Mucosa of rectum (tissue), 2 donors: ENCODE measurements at regions not wholly inside any gene's neighbourhood (a gene's known extent, or its start where the extent isn't known, plus 50 kb on each side); places are given as distances from the start of the nearest gene placed in this dataset.

Experiments used
- H3K27ac ChIP-seq, 2 donors: one replicate each; pipeline ENCODE4 v1.7.0; 2013; ENCODE audit warnings: inconsistent platforms in 2 of 2, low read depth in 2 of 2, low read length in 2 of 2
- H3K27me3 ChIP-seq, 2 donors: one replicate each; pipeline ENCODE4 v1.7.0; 2013; ENCODE audit warnings: low read length in 2 of 2; ENCODE audit not compliant: control insufficient read depth in 2 of 2, insufficient read depth in 2 of 2
- H3K36me3 ChIP-seq, 2 donors: one replicate each; pipeline ENCODE4 v1.7.0; 2013; ENCODE audit warnings: low read length in 2 of 2; ENCODE audit not compliant: control insufficient read depth in 2 of 2, insufficient read depth in 2 of 2
- H3K4me1 ChIP-seq, 2 donors: one replicate each; pipeline ENCODE4 v1.7.0; 2013; ENCODE audit warnings: low read length in 2 of 2, mild to moderate bottlenecking in 1 of 2; ENCODE audit not compliant: control insufficient read depth in 2 of 2, insufficient read depth in 2 of 2
- H3K4me3 ChIP-seq, 2 donors: one replicate each; pipeline ENCODE4 v1.7.0; 2013; ENCODE audit warnings: low read length in 2 of 2
- H3K9ac ChIP-seq, 2 donors: one replicate each; pipeline ENCODE4 v1.7.0; 2013; ENCODE audit warnings: low read length in 2 of 2, low read depth in 1 of 2, mild to moderate bottlenecking in 1 of 2
- H3K9me3 ChIP-seq, 2 donors: one replicate each; pipeline ENCODE4 v1.7.0; 2013; ENCODE audit warnings: low read length in 2 of 2; ENCODE audit not compliant: control insufficient read depth in 2 of 2
- donor health status: healthy.
- donor health status: Normal muscosa, but diverticular disease.

- Histone ChIP-seq H3K9ac (no peak overlapping the region), H3K4me1 (no peaks in the 10 kb centered on the region), H3K4me3 (no peak overlapping the region), H3K36me3 (no peaks in the 10 kb centered on the region), H3K27me3 (no peaks in the 10 kb centered on the region), H3K27ac (no peak overlapping the region), H3K9me3 (no peaks in the 10 kb centered on the region)
Measured at GRCh38 chr5:155850370-155850769, 476.6 kb upstream of the SGCD start.

DNA sequence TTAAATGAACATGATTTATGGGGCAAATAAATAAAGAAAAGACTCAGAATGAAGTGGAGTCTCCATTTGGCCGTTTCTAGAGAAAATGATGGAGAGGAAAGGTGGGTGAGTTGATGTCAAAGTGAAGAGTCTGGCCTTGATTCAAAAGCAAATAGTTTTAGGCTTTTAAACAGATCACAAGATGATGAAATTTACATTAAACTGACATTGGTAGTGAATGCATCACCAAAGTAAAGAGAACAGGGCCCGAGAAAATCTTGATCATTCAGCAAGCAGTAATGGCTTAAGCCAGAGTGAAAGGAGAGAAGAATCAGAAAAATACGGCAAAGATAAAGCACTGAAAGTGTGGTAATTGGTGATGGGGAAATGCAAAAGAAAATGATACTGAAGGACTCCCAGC lies 460.0 kb upstream of the SGCD start:
- Histone ChIP-seq H3K27me3 (no peaks in the 10 kb centered on the region), H3K27ac (no peak overlapping the region), H3K9me3 (no peaks in the 10 kb centered on the region)

GRCh38 chr5:155867522-155868088 lies 459.4 kb upstream of the SGCD start:
- Histone ChIP-seq H3K9ac (no peak overlapping the region), H3K27me3 (no peaks in the 10 kb centered on the region), H3K36me3 (no peaks in the 10 kb centered on the region)

More for the DNA sequence above, 460.0 kb upstream of the SGCD start:
- Histone ChIP-seq H3K4me3 (no peak overlapping the region), H3K36me3 (no peaks in the 10 kb centered on the region), H3K9ac (no peak overlapping the region), H3K4me1 (no peaks in the 10 kb centered on the region)

DNA sequence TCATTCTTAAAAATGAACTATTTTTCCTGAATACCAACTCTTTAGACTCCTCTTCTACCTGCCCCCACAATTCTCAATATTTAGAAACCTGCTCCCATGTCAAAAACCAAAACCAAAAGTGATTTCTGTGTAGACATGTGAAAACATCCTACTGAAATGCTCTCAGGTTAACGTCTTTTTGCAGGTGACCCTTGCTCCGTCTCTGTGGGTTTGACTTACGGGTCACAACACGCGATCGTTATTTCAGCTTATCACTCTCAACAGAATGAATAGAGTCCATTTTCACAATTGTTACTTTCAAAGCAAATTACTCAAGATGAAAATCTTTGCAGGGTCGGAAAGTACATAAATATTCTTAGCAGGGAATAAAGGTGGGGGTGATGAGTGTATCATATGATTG lies 456.3 kb upstream of the SGCD start:
- no peak overlapping the region for H3K27ac ChIP-seq
- H3K9ac ChIP-seq = no peak overlapping the region
- no peaks in the 10 kb centered on the region for H3K4me1 ChIP-seq
- H3K4me3 ChIP-seq = no peak overlapping the region
- H3K9me3 ChIP-seq = no peaks in the 10 kb centered on the region
- no peaks in the 10 kb centered on the region for H3K27me3 ChIP-seq
- no peaks in the 10 kb centered on the region for H3K36me3 ChIP-seq

More at GRCh38 chr5:155867522-155868088, 459.4 kb upstream of the SGCD start:
- Histone ChIP-seq H3K4me1 (no peaks in the 10 kb centered on the region), H3K27ac (no peak overlapping the region), H3K9me3 (no peaks in the 10 kb centered on the region), H3K4me3 (no peak overlapping the region)

GRCh38 chr5:155871623-155872022 lies 455.3 kb upstream of the SGCD start:
- no peaks in the 10 kb centered on the region for H3K27me3 ChIP-seq
- no peaks in the 10 kb centered on the region for H3K4me1 ChIP-seq
- no peak overlapping the region for H3K4me3 ChIP-seq
- H3K9me3 ChIP-seq = no peaks in the 10 kb centered on the region
- no peak overlapping the region for H3K9ac ChIP-seq
- no peaks in the 10 kb centered on the region for H3K36me3 ChIP-seq
- no peak overlapping the region for H3K27ac ChIP-seq

DNA sequence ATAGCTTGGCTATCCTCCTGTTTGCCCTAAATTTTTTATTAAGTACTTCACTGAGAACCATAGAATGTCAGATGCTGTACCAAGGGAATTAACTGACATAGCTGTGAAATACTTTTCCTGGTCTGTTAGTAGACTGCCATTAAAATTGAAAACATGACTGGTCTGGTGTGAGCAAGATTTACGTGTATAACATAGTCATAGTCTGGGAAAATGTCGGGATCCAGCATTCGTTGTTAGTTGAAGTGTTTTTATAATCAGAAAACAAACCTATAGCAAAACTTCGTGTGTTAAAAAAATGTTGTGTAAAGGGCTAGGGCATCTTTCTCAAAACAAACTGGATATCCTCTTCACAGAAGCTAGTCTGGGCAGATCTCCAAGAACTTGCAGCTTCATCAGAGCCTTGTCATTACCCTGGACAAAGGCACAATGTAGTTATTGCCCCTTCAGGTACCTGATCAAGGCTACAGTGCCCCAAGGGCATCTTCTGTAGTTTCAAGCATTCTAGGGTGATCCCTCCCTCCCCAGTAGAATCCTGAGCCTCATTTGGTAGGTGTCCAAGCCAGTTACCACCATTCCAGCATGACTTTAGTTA lies 454.2 kb upstream of the SGCD start:
- Histone ChIP-seq H3K4me1 (no peaks in the 10 kb centered on the region), H3K9me3 (no peaks in the 10 kb centered on the region), H3K36me3 (no peaks in the 10 kb centered on the region), H3K9ac (no peak overlapping the region), H3K27ac (no peak overlapping the region), H3K4me3 (no peak overlapping the region), H3K27me3 (no peaks in the 10 kb centered on the region)

DNA sequence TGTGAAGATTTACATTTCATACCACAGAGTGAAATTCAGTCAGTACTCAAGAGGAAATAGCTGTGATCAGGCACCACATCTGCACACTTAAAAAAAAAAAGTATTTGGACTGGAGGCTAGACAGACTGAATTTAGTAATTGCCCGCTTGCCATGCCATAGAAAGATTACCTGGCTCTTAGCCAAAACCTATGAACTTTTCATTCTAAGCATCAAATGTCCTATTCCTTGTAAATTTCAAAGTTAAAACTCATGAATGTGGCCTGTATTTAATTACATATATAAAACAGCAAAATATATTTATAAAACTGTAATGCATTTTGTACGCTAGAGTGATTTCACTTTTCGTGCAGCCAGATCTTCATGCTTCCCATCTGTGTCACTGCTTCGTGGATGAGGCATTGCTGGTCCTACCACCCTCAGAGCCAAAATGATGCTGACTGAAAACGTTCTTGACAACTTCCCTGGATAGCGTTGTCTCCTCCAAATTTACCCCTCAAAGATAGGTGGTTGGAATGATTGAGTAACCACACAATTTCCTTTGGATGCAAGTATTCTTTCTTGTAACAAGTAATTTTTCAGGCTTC lies 447.9 kb upstream of the SGCD start:
- Histone ChIP-seq H3K4me1 (no peaks in the 10 kb centered on the region), H3K9me3 (no peaks in the 10 kb centered on the region), H3K4me3 (no peak overlapping the region), H3K36me3 (no peaks in the 10 kb centered on the region), H3K27me3 (no peaks in the 10 kb centered on the region), H3K9ac (no peak overlapping the region), H3K27ac (no peak overlapping the region)

DNA sequence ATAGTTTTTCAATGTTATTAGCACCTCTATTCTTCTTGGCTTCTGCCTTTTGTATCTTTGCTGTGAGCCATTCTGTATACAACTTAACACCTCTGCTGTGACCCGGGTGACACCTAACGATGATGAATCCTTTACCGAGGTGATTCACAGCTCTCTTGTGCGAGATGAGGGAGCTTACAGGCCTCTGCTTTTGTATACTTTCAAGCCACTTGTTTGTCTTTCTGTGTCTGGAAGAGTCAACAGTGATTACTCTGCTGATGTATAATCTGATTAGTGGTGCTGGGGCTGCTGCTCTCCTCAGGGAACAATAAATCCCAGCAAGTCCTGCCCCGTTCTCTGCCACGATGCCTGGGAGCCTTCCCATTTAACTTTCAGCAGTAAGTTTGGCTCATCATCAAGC lies 442.9 kb upstream of the SGCD start:
- no peaks in the 10 kb centered on the region for H3K36me3 ChIP-seq
- peaks cover 0 to 4% of the 10 kb centered on the region in 2 donors for H3K27me3 ChIP-seq

GRCh38 chr5:155885199-155885598 lies 441.8 kb upstream of the SGCD start:
- no peaks in the 10 kb centered on the region for H3K9me3 ChIP-seq
- H3K9ac ChIP-seq = no peak overlapping the region
- no peaks in the 10 kb centered on the region for H3K4me1 ChIP-seq
- no peak overlapping the region for H3K4me3 ChIP-seq
- H3K36me3 ChIP-seq = no peaks in the 10 kb centered on the region
- peaks cover 0 to 4% of the 10 kb centered on the region in 2 donors for H3K27me3 ChIP-seq
- no peak overlapping the region for H3K27ac ChIP-seq

More for the DNA sequence above, 442.9 kb upstream of the SGCD start:
- Histone ChIP-seq H3K9ac (no peak overlapping the region), H3K9me3 (no peaks in the 10 kb centered on the region), H3K27ac (no peak overlapping the region), H3K4me1 (no peaks in the 10 kb centered on the region), H3K4me3 (no peak overlapping the region)

DNA sequence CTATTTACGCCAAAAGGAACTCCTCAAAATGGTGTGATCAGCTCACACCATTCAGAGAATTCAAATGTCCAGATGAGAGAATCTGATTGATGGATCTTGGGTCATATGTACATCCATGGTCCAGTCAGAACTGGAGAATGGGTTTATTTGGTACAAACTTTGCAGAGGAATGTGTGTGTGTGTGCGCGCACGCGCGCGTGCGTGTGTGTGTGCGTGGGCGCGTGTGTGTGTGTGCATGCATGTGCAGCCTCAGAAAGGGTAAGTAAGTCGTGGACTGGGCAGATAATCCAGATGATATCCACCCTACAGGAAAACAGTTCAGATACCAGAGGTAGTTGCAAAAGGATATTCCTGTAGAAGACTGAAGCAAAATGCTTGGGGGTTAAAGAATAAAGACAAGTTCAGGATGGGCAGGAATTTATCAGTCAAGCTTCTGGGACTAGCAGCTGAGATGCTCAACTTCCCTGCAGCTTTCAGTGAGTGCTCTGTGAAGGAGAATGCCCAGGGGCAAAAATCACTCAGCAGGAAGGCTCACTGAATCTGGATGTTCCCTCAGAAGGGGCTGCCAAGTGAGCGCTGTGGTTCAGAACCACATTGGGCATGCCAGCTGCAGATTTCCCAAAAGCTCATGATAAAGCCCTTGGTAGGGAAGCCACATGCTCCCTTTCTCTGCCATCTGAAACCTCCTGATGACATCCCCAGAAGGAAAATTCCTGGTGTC lies 440.5 kb upstream of the SGCD start:
- Histone ChIP-seq H3K27me3 (peaks cover 0 to 4% of the 10 kb centered on the region in 2 donors), H3K36me3 (no peaks in the 10 kb centered on the region), H3K9me3 (no peaks in the 10 kb centered on the region), H3K4me3 (no peak overlapping the region), H3K27ac (no peak overlapping the region), H3K9ac (no peak overlapping the region), H3K4me1 (no peaks in the 10 kb centered on the region)
